DND-41 (cell line): ENCODE measurements at regions not wholly inside any gene's neighbourhood (a gene's known extent, or its start where the extent isn't known, plus 50 kb on each side); places are given as distances from the start of the nearest gene placed in this dataset.

ENCODE experiments used
- ATAC-seq: fragments of 200-7000 bp; cut with Tn5 transposase; 3 replicates; pipeline ENCODE4 v1.9.1; 2021; ENCODE audit warnings: low read depth; ENCODE audit not compliant: insufficient read depth
- DNase-seq: peaks from one replicate; pipeline ENCODE4 v3.0.0-alpha.2; 2020
- H2AFZ ChIP-seq: 2 replicates; pipeline ENCODE4 v1.6.0; 2012; ENCODE audit warnings: low read depth, low read length
- H3K27ac ChIP-seq: 2 replicates; pipeline ENCODE4 v1.5.1; 2012; ENCODE audit warnings: low read length, inconsistent platforms
- H3K27me3 ChIP-seq: fragments of 200-600 bp; sonication (generic); 2 replicates; pipeline ENCODE4 v1.6.0; 2012; ENCODE audit warnings: low read length, mild to moderate bottlenecking, inconsistent platforms; ENCODE audit not compliant: insufficient read depth, poor library complexity
- H3K36me3 ChIP-seq: 2 replicates; pipeline ENCODE4 v1.5.1; 2012; ENCODE audit warnings: low read length, inconsistent platforms; ENCODE audit not compliant: insufficient read depth
- H3K4me1 ChIP-seq: 2 replicates; pipeline ENCODE4 v1.5.1; 2012; ENCODE audit warnings: mild to moderate bottlenecking, low read length; ENCODE audit not compliant: insufficient read depth
- H3K4me2 ChIP-seq: 2 replicates; pipeline ENCODE4 v1.6.0; 2012; ENCODE audit warnings: mild to moderate bottlenecking, moderate library complexity, low read length, inconsistent platforms; ENCODE audit not compliant: insufficient read depth
- H3K4me3 ChIP-seq, 2 experiments: fragments of 200-600 bp in 1 of 2; shearing (Covaris generic) in 1 of 2; 2 replicates each; pipeline ENCODE4 v1.5.1; 2012 to 2016; ENCODE audit warnings: inconsistent platforms in 2 of 2, low read length in 2 of 2, mild to moderate bottlenecking in 2 of 2, low read depth in 1 of 2, moderate library complexity in 1 of 2
- H3K79me2 ChIP-seq: 2 replicates; pipeline ENCODE4 v1.6.0; 2012; ENCODE audit warnings: low read length, inconsistent platforms; ENCODE audit not compliant: insufficient read depth
- H3K9ac ChIP-seq: 2 replicates; pipeline ENCODE4 v1.6.0; 2012; ENCODE audit warnings: low read depth, mild to moderate bottlenecking, inconsistent platforms, low read length, moderate library complexity
- H3K9me3 ChIP-seq: 2 replicates; pipeline ENCODE4 v1.5.1; 2012; ENCODE audit warnings: low read length, moderate library complexity, mild to moderate bottlenecking, inconsistent platforms; ENCODE audit not compliant: insufficient read depth, severe bottlenecking
- H4K20me1 ChIP-seq: 2 replicates; pipeline ENCODE4 v1.6.0; 2012; ENCODE audit warnings: low read length; ENCODE audit not compliant: insufficient read depth
- CTCF ChIP-seq: IDR thresholded peaks from 2 replicates; pipeline ENCODE4 v1.5.1; 2012; ENCODE audit warnings: borderline replicate concordance, low read length, moderate library complexity, mild to moderate bottlenecking; ENCODE audit not compliant: poor library complexity, severe bottlenecking; ENCODE audit errors: extremely low read depth
- EZH2 ChIP-seq: IDR thresholded peaks from 3 replicates; pipeline ENCODE4 v1.6.1; 2012; ENCODE audit warnings: borderline replicate concordance, low read depth, mild to moderate bottlenecking, moderate library complexity, low read length, inconsistent platforms; ENCODE audit not compliant: severe bottlenecking

DNA sequence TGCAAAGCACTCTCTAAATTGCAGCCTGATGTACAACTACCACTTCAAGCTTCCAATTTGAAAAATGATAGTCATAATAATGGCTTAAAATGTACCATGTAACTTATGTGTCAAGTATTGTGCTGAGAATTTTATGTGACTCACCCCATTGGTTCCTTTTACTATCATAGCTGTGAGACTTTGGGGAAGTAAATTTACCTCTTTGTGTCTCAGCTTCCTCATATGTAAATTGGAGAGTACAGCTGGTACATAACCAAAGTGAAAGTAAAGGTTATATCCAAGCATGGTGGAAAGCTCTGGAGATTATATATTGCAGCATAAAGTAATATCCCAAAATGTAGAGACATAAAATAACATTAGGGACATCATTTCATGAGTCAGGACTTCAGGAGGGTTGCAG lies 2200.4 kb upstream of the C9orf72 start:
- no peak overlapping the region for H3K27ac ChIP-seq
- H3K4me1 ChIP-seq: no peaks in the 10 kb centered on the region
- ATAC-seq (no peak), DNase-seq (no peak)
- H3K9me3 ChIP-seq: no peaks in the 10 kb centered on the region
- no peak overlapping the region for H3K4me2 ChIP-seq
- TF ChIP-seq CTCF (no peak), EZH2 (no peak)
- H4K20me1 ChIP-seq: no peaks in the 10 kb centered on the region
- H3K4me3 ChIP-seq: no peak overlapping the region
- H3K79me2 ChIP-seq: no peaks in the 10 kb centered on the region
- no peaks in the 10 kb centered on the region for H3K36me3 ChIP-seq
- no peaks in the 10 kb centered on the region for H3K27me3 ChIP-seq
- no peak overlapping the region for H2AFZ ChIP-seq
- no peak overlapping the region for H3K9ac ChIP-seq

- Histone ChIP-seq H3K4me2 (no peak overlapping the region), H3K79me2 (no peaks in the 10 kb centered on the region), H3K9ac (no peak overlapping the region), H3K27me3 (no peaks in the 10 kb centered on the region), H3K4me3 (no peak overlapping the region), H2AFZ (no peak overlapping the region), H4K20me1 (no peaks in the 10 kb centered on the region), H3K9me3 (no peaks in the 10 kb centered on the region), H3K36me3 (no peaks in the 10 kb centered on the region), H3K27ac (no peak overlapping the region), H3K4me1 (no peaks in the 10 kb centered on the region)
- DNase-seq: no peak
- ATAC-seq: no peak
- TF ChIP-seq EZH2 (no peak), CTCF (no peak)
Measured at GRCh38 chr9:29775491-29775890, 2202.2 kb upstream of the C9orf72 start.

DNA sequence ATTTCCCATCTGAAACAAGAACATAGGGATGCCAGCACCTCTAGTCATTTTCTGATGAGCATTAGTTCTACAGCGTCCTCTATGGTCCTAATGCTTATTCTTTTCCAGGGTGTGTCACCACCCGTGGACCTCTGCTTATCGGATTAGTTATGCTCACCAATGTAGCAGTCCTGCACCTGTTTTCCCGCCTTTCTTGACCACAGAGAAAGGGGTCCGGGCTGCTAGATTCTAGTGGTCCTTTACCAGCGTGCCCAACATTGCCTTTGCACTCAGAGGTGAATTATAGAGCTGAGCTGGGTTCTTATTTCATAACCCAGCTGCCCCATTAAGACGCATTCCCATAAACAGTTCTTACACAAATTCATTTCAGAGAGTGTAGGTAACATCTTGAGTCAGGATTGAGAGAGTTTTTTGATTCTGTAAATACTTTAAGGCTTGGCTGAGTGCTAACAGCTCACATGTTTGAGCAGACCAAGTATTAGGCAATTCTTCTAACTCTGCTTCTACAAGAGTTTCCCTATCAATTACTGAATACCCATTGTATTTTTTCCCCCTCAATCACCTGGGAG lies 2205.1 kb upstream of the C9orf72 start:
- no peaks in the 10 kb centered on the region for H3K4me1 ChIP-seq
- H3K79me2 ChIP-seq: no peaks in the 10 kb centered on the region
- no peak overlapping the region for H2AFZ ChIP-seq
- ATAC-seq: no peak
- no peak for DNase-seq
- H4K20me1 ChIP-seq: no peaks in the 10 kb centered on the region
- no peak overlapping the region for H3K27ac ChIP-seq
- no peaks in the 10 kb centered on the region for H3K9me3 ChIP-seq
- TF ChIP-seq EZH2 (no peak), CTCF (no peak)
- H3K27me3 ChIP-seq: no peaks in the 10 kb centered on the region
- H3K4me3 ChIP-seq: no peak overlapping the region
- H3K9ac ChIP-seq: no peak overlapping the region
- H3K4me2 ChIP-seq: no peak overlapping the region
- no peaks in the 10 kb centered on the region for H3K36me3 ChIP-seq

- H3K9ac ChIP-seq: no peak overlapping the region
- no peaks in the 10 kb centered on the region for H3K4me1 ChIP-seq
- no peak for DNase-seq
- H3K36me3 ChIP-seq: no peaks in the 10 kb centered on the region
- no peak overlapping the region for H3K4me2 ChIP-seq
- no peak for ATAC-seq
- no peaks in the 10 kb centered on the region for H3K9me3 ChIP-seq
- H3K27ac ChIP-seq: no peak overlapping the region
- no peaks in the 10 kb centered on the region for H3K27me3 ChIP-seq
- H4K20me1 ChIP-seq: no peaks in the 10 kb centered on the region
- TF ChIP-seq CTCF: no peak
- TF ChIP-seq EZH2: no peak
- no peak overlapping the region for H2AFZ ChIP-seq
- no peaks in the 10 kb centered on the region for H3K79me2 ChIP-seq
- H3K4me3 ChIP-seq: no peak overlapping the region
Measured at GRCh38 chr9:29793970-29794369, 2220.7 kb upstream of the C9orf72 start.
